Endothelial cell of hepatic sinusoid (primary cell): ENCODE measurements at regions not wholly inside any gene's neighbourhood (a gene's known extent, or its start where the extent isn't known, plus 50 kb on each side); places are given as distances from the start of the nearest gene placed in this dataset.

Experiments
- in situ Hi-C: cut with HindIII; loops from 2 replicates; pipeline ENCODE4 v1.10.0; 2017; ENCODE audit warnings: low sequenced_read_pairs

DNA sequence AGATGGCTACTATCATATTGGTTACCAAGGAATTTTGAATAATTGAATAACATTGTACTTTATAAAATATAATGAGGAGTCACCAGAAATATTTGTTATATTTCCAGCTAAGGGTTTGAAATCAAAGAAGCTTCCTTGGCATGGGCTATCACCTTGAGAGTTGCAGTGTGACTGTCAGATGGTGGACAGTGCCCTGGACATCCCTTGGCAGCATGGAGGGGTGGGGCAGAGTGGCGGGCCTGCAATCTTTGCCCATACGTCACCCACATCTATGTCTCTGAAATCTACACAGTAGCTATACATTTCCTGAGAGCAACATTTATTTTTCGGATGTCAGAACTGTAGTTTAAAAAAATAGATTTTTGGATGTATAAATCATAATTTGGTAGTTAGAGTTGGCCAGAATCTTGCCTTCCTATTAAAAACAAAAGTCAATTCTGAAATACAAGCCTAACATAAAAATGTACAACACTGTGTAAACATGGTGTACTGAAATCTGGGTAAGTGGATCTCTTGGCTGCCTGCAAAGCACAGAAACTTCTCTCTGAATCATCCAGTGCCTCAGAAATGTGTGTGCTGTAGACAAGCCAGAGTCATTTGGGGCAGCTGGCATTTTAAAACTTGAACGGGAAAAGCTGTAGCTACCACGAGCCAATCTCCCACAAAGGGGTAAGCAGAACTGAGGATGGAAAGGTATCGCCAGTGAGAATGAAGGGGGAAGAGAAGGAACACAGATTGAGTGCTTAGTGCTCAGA, 124.2 kb upstream of the ARHGAP28 start:
- in situ Hi-C loops: no loop called here

DNA sequence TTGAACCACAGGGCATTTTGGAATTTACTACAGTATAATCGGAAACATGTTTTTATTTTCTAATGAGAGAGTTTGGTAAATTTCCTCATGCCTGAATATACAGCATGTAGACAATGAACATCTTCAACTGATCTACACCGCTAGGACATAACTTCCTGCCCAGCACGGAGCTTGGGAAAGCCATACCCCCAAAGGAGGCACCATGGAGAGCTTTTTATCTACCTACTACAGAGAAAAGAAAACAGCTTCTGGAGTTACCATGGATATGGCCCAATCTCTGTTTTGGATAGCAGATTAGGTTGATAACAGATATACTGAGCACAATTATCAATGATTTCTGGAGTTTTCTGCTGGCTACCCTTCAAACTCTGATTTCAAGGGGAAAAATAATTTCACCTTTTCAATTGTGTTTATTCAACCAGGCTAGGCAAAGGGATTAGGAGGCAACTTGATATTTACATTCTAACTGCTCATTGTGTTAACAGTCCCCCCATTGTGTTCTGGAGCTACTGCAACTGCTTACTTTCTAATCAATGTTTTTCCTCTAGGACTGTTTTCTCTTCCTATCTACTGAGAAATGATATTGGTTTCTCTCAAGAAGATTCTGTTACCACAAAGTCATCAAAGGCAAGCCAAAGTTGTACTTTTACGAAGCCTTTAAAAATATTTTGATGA, 123.0 kb upstream of the ARHGAP28 start:
- in situ Hi-C loops: no loop called here

DNA sequence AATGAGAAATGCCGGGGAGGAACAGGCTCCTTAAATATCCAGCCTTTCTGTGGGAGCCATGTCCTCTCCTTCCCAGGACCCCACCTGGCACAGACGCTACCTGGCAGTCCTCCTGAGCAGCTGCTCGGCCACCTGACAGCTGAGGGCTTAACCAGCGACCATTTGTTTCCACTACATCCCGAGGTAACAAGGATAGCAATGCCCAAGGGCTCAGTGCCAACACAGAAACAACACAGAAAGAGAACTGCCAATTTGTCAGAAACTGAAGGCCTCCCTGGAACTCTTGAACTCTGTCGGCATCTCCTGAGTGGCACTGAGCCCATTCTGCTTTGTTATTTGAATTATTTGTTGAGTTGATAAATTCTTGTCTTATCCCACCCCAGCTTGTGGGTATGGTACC, 122.2 kb upstream of the ARHGAP28 start:
- in situ Hi-C loops: no loop called here

DNA sequence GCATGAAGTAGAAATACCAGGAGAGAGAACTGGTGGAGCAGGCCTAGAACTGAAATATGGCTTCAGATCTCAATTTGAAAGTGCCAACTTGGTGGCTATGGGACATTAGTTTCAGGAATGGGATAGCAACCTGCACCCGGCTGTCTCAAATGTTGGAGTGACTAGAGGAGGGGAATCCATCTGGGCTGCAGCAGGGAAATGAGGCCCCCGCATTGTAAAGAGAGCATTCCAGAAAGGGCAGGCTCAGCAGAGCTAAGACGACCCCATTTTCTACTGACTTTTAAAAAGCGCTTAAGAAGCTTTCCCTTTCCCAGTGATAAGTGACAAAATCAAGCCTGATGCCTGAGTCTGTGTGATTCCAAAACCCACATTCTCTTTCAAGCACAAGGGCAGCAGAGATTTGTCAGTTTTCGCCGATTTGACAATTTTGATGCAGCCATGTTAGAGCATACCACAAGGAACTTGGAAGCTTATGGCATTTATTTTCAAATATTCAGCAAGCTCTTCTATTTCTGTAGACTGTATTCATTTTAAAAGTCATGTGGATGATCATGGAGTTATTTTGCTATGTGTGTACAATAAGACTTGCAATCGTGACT, 119.8 kb upstream of the ARHGAP28 start:
- in situ Hi-C loops: no loop called here

DNA sequence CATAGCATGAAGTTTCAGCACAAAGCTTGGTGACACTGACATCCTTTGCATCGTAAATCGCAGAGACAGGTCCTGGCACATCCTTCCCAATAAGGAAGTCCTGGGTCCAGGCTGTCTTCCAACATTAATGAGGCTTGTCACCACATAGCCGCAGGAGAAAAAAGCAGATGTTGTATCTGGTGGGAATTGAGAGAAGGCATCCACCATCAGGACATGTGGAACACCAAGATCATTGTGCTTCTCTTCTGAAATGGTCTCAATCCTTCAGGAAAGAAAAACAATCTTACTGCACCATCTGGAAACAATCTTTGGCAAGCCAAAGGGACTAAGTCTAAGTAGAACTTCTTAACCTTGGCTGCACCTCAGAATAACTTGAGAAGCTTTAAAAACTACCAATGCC, 119.0 kb upstream of the ARHGAP28 start:
- in situ Hi-C loops: no loop called here

DNA sequence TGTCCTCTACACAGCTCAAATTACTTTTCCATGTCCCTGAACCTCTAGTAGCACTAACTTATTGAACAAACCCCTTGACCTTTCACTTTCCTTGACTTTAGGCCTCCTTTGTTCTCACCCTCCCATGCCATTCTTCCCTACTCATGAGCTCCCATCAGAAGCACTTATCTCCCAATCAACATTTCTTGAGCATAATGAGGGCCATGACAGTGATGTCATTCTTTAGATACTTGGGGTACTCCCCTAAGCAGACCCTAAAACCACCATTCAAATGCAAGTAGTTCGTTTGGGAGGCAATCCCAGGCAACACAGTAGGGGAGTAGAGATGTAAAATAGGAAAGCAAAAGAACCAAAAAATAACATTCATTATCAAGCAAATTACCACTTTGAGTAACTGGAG, 115.9 kb upstream of the ARHGAP28 start:
- in situ Hi-C loops: no loop called here

DNA sequence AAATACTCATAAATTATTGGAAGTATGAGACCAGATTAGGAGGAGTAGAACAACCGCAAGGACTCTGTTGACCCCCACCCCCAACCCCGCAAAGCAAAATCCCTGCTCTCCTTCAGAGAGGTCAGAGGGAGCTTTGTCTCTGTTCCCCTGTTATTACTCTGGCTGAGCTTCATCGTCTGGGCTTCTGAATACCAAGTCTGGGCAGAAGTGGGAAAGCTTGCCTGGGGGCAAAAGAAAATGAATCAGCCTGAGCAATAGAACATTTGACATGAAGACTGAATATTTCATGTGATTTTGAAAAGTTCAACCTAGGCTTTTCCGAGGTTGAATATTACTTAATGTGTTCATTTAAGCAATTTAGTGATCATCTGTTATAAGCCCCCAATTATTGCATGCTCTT, 114.6 kb upstream of the ARHGAP28 start:
- in situ Hi-C loops: no loop called here

DNA sequence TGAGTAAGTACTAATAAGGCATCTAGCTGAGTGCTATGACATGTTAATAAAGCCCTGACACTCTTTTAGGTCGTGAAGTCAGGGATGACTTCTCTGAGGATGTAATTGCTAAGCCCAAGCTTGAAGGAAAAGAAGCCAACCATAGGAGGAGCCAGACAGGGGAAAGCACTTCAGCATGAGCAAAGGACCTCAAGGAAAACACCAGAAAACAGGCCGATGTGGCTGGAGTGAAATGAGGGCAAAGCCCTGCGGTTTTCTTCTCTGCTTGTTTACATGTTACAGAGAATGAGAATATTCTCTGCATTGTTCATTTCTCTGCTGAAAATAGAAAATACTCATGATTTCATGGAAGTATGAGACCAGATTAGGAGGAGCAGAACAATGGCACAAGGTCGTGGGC, 112.5 kb upstream of the ARHGAP28 start:
- in situ Hi-C loops: no loop called here

DNA sequence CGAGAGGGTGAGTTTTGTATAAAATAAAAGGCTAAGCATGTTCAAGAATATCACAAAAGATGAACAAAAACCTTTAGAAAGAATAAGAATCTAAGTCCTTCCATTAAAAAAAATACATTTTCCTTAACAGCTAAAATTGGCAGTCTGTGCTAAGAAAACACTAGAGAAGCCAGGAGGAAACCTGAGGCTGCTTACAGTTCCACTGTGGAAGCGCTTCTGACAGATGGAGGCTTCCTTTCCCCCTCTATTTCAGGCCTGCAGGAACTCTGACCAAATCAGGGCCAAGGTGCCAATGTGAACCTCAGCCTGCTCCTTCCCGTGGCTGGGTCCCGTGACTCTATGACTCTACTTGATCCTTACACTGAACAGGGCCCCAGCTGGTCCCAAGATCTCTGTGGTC, 108.1 kb upstream of the ARHGAP28 start:
- in situ Hi-C loops: no loop called here

DNA sequence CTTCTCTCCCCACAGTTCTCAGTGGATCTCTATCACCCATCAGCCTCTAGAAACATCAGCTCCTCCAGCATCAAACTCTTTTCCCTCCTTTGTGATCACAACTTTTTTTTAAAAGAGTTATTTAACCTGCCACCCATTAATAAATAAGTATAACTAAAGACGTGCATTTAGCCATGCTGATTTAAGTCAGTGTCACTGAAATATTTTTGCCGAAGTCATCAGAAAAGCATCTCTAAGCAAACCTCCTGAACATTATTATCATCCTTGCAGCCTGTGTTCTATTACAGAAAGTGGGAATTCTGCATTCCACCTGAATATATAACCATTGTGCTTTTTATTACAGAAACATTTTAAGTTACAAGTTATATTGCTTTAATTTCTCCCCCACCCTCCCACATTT, 106.2 kb upstream of the ARHGAP28 start:
- in situ Hi-C loops: no loop called here

DNA sequence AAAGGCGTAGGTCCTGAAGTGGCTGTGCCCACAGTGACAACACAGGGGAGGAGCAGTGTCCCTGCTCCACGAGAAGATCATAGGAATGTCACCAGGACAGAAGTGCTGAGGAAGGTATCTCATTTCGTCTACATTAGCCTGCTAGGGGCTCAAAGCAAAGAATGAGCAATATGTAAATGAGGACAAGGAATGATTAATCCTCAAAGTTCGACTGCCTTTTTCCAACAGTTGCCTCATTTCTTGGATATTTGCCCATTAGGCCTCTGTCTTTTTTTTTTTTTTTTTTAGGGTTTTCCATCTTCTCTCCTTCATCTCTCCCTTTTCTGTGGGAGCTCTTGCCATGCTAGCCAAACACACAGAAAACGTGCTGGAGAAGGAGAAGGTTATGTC, 105.2 kb upstream of the ARHGAP28 start:
- in situ Hi-C loops: no loop called here

DNA sequence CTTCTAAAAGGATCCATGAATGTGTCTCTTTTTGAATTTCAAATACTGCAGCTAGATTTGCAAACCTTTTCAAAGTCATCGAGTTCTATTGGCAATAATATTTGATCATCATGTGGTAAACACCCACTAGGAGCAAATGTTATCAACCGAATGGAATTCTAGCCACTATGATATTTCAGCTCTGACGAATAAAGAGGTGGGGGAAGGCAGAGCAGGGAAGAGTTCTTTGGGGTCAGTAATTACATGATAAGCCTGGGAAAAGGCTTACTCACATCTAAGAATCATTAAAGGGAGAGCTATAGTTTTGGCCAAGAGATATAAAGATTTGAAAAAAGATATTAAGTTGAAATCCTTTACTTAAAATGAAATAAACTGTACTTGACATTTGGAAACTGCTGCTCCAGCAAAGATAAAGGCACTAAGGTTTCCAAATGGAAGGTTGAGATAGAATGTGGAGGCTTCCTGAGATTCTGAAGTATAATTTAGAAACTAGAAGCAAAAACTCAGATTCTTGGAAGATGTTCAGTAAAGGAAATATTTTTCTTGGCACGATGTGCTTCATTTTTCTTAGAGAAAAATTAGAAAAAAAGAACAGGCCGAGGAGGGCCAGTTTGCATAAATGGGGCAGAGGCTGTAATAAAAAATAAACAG, 104.7 kb upstream of the ARHGAP28 start:
- in situ Hi-C loops: no loop called here

DNA sequence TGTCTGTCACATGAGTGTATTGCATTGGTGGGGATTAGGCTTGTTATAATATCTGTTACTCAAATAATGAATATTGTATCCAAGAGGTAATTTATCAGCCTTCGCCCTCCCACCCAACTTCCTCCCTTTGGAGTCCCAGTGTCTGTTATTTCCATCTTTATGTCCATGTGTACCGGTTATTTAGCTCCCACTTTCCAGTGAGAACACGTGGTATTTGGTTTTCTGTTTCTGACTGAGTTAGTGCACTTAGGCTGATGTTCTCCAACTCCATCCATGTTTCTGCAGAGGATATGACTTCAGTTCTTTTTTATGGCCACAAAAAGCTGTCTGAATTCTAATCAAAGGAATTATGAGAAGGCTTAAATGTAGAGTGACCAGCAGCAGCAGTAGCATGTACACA, 104.0 kb upstream of the ARHGAP28 start:
- in situ Hi-C loops: no loop called here

DNA sequence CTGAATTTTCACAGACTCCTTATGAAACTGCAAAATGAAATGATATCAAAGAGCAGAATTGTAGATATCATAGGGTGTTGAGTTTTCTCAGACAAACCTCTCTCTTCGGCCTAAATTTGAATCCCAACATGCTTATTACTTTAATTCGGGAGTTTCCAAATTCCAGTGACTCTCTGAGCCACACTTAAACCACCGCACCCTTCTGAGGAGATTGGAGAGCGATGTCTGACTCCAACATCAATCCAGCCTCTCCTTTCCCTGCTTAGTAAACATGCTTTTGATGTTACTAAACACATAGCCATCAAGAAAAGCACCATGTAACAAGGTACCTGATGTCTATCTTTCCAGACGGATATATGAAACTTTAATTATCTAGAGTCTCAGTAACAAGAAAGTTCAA, 103.1 kb upstream of the ARHGAP28 start:
- in situ Hi-C loops: no loop called here

DNA sequence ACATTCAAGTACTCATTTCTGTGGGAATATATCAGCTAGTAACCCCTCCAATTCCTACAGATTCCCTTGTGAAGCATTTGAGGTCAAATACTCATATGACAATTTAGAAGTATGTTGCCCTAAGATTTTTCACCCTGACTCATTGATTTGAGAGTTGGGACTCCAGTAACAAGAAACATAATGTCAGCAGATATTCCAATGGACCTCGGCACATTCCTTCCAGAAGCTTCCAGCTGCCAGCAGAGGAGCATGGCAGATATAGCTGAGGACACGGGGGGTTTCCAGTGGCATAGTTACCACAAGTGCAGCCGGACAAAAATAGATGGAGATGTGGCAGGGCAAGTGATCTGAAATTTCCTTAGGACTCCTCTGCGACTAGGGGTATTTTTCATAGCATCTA, 101.9 kb upstream of the ARHGAP28 start:
- in situ Hi-C loops: no loop called here

DNA sequence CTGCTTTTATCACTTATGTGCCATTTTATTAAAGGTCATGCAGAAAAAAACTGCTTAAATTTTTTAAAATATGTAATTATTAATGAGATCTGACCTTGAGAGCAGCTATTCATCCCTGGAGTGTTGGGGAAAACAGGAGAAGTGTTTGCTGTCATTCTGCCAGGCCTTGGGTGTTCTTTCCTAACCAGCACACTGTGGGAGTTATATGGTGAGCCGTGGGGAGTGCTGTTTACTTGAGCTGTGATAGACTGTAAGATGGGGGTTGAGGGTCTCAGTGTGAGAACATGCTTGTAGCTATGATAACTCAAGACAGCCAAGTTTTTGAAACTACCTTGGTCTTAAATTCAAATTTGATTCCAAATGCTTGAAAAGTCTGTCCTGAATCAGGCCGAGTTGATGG, 101.3 kb upstream of the ARHGAP28 start:
- in situ Hi-C loops: no loop called here

DNA sequence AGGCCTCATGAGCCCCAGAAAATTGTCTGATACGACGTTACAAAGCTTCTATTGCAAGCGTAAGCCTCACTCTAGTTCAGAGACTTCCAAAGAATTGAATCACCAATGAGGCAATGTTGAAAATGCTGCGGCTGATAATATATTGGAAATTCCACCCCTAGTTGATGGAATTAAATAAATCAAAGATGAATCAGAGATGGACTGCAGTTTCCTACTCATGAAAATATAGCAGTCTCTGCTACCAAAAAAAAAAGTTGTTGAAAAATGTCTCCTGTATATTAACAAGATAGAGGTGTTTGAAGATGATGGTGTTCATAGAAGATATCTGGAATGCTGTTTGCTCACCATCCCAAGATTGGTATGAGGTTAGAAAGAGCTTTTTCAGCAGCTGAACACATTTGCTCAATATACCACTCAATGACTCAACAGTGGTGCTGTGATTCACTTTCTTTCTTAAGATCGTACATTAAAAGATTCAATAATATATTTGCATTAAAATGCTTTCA, 99.8 kb upstream of the ARHGAP28 start:
- in situ Hi-C loops: no loop called here

DNA sequence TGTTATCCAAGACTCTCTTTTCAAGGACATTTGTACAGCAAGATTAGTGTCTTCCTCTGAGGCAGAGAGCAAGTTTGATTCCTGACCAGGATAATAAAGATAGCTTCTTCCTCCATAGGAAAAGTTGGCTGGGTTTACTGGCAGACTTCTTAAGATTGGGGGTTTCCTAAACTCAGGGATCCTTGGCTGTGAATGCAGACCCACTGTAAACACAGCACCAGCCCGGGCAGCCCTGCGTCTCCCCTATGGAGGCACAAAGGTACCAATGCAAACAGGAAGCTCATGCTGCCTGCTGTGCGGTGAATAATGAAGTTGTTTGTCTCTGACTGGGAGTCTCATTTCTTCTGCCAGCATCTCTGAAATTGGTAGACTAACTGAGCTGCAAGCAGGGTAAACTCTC, 96.2 kb upstream of the ARHGAP28 start:
- in situ Hi-C loops: no loop called here

DNA sequence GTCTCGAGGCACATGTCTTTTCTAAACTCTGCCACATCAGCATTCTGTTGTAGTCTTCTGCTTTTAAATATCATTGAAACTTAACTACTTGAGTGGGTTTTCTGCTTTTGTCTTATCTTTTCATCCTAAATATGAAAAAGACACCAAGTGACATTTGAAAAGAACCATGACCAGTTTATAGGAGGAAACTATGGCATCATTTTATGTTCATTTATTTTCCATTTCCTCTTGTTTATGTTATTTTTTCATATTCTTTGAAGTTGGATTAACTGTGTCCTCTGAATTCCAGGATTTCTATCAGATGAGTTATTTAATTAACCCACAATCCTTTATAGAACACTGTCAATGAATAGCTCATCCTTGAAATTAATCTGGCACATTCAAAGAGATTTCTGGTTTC, 93.4 kb upstream of the ARHGAP28 start:
- in situ Hi-C loops: no loop called here

DNA sequence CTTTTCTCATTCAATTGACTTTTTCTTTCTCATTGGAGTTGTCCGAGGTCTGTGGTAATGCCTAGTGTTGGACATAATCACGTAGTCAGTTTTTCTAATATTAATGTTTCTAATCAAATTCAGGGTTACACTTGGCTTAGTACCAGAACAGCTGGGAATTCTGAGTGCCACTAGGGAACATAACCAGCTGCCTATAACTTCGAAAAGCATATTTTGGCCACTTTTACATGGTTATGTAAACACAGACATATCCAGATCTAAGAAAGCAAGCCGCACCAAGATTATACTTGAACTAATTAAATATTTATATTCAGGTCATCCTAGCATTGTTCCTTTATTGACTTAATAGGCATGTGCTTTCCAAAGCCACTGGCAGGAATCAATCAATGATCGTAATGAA, 91.1 kb upstream of the ARHGAP28 start:
- in situ Hi-C loops: no loop called here

DNA sequence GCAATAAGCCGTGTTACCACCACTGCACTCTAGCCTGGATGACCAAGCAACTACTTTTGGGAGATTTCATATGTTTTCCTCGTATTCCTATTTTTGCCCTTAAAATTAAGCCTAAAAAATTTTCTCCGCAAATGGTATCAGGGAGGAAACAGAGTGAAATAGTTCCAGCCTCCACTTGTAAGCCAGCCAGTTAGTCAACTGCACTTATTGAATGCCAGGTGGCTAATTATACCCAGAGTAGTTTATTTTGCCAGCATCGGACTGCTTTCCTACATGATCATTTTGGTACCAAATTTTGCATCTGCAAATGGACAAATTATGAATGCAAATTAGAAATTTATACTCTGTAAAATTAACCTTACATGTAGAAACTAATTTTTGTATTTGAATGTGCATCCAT, 90.2 kb upstream of the ARHGAP28 start:
- in situ Hi-C loops: no loop called here
